GM12891 (cell line): ENCODE measurements at regions not wholly inside any gene's neighbourhood (a gene's known extent, or its start where the extent isn't known, plus 50 kb on each side); places are given as distances from the start of the nearest gene placed in this dataset.

Source experiments
- PAX5 ChIP-seq: IDR thresholded peaks from 2 replicates; pipeline ENCODE4 v1.6.1; 2011; ENCODE audit warnings: low read length, moderate library complexity, mild to moderate bottlenecking; ENCODE audit not compliant: insufficient read depth, severe bottlenecking
- POLR2A ChIP-seq: IDR thresholded peaks from 2 replicates; pipeline ENCODE4 v1.6.1; 2011; ENCODE audit warnings: low read depth, low read length, control low read depth
- POLR2AphosphoS5 ChIP-seq: IDR thresholded peaks from 2 replicates; pipeline ENCODE4 v1.6.1; 2011; ENCODE audit warnings: low read depth, low read length, control low read depth
- POU2F2 ChIP-seq: IDR thresholded peaks from 2 replicates; pipeline ENCODE4 v1.6.1; 2011; ENCODE audit warnings: low read depth, mild to moderate bottlenecking, control low read depth, low read length, moderate library complexity
- SPI1 ChIP-seq: IDR thresholded peaks from 2 replicates; pipeline ENCODE4 v1.6.1; 2011; ENCODE audit warnings: low read depth, low read length, control low read depth
- TAF1 ChIP-seq: IDR thresholded peaks from 2 replicates; pipeline ENCODE4 v1.6.1; 2011; ENCODE audit warnings: low read depth, low read length, control low read depth

GRCh38 chr11:59271247-59271755 is 58.6 kb upstream of the MPEG1 start:
- TF ChIP-seq POLR2AphosphoS5, result no peak
- TF ChIP-seq POLR2A, result no peak
- TF ChIP-seq PAX5, result no peak
- no peak for TF ChIP-seq TAF1
- no peak for TF ChIP-seq SPI1
- no peak for TF ChIP-seq POU2F2
